HT1080 (cell line): ENCODE measurements at regions not wholly inside any gene's neighbourhood (a gene's known extent, or its start where the extent isn't known, plus 50 kb on each side); places are given as distances from the start of the nearest gene placed in this dataset.

Experiments
- DNase-seq: peaks from one replicate; pipeline ENCODE4 v3.0.0-alpha.2; 2015; ENCODE audit warnings: low read depth

GRCh38 chr6:131383421-131384411 lies 189.3 kb upstream of the ARG1 start:
- no peak for DNase-seq

DNA sequence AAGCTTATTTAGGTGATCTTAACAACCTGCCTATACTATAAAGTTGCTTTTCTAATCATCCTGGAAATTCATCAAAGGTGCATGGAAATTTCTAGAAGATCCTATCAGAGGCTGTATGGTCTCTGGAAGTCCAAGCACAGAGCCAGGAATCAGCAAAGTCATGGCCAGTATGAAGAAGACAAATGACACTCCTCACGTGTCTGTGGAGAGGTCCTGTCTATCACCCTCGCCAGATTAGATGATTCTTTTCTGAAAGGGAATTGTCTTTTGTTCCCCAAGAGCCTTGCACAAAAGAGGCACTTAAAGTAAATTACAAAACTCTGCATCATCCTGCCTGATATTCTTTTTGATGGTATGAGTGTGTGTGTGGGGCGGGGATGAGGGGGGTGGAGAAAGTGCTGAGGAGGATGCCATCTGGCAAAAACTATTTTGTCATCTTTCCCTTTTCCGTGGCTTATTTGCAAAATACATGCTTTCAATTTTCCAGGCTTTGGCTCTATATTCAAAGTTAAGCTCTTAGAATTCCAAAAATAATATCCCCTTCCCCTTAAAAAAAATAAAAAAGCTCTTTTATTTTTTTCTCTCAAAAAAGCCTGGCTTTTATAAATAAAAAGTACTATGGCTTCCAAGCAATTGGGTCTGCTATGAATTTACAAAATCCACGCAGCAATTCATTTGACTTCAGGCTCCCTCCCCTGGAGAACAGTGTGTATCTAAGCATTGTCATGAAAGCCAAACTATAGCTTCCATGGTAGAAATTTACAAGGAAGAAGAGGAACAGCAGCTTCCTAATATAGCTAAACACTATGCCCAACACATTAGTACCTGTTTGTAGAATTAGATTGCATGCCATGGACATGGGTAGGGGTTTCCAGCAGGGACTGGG lies 185.2 kb upstream of the ARG1 start:
- DNase-seq, result peak; percentile 13

GRCh38 chr6:131390322-131390721 lies 182.7 kb upstream of the ARG1 start:
- no peak for DNase-seq

GRCh38 chr6:131391116-131391515 lies 181.9 kb upstream of the ARG1 start:
- DNase-seq, result no peak

- DNase-seq, result no peak
These were observed 179.6 kb upstream of the ARG1 start for GRCh38 chr6:131393433-131393832.

- no peak for DNase-seq
These were observed 178.1 kb upstream of the ARG1 start for GRCh38 chr6:131394768-131395432.

GRCh38 chr6:131398176-131398575 lies 174.8 kb upstream of the ARG1 start:
- no peak for DNase-seq

DNA sequence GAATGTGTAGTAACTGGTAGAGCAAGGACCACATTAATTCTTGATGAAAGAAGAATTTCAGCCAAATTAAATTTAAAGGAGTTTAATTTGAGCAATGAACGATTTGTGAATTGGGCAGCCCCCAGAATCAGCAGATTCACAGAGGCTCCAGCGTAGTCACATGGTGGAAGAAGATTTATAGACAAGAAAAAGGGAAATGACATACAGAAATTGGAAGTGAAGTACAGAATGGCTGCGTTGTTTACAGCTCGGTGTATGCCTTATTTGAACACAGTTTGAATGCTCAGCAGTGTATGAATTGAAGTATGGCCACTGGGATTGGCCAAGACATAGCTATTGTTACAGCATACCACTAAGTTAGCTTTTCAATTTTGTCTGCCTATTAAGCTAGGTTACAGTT lies 173.6 kb upstream of the ARG1 start:
- DNase-seq, result no peak

DNA sequence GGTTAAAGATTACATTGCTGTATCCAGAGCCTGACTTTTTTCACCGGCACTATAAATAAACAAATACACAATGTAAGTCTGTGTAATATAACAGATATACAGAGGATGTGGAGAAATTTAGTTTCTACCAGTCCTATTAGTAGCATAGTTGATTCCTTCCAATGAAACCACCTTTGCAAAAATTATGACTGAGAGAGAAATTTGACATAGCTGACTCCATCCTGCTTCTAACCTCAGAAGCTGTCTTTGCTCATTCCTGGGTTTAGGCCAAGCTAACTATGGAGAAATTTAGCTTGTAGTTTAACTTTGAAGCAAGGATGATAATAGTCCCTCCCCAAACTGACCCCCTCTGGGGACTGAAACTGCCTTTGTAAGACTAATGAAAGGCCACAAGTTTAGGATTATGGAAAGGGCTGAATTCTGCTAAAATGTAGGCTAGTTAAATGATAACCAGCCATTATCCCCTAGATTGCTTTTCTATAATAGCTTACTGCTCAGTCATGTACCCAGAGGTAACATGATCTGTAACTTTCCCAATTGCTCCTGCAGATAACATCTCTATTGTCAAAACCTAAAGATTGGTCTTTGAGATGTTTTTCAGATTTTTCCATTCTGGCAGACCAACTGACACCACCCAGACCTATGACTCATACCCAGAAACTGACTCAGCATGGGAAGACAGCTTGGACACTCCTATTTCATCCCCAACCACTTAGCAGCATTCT lies 172.8 kb upstream of the ARG1 start:
- DNase-seq, result peak; percentile 95

GRCh38 chr6:131400779-131401496 lies 172.1 kb upstream of the ARG1 start:
- DNase-seq, result no peak

DNA sequence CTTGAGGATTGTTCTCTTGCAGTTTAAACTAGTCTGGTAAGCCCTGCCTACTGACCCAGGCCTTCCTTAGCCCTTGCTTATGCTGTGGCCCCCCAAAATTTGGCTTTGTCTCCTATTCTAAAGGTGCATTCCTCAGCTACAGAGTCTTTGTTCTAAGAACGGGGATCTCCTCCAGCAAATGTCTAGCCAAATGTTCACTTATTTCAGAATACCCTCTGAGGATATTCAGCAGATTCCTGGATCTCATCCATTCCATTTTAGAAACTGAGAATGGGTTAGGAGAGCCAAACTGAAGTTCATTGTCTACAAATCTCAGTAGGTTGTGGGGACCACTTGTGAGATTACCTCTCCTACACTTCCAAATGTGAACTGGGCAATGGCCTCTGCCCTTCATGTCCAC lies 164.2 kb upstream of the ARG1 start:
- no peak for DNase-seq

DNA sequence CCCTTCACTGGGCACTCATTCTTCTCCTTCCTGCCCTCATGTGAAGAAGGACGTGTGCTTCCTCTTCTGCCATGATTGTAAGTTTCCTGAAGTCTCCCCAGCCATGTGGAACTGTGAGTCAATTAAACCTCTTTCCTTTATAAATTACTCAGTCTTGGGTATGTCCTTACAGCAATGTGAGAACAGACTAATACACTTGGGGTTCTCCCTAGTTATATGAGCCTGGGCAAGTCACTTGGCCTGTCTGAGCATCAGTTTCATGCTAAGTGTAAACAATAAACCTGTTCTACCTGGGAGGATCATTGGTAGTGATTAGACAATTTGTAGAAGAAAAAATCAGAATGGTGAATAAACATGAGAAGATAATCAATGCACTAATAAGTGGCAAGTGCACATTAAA lies 162.2 kb upstream of the ARG1 start:
- DNase-seq, result no peak

GRCh38 chr6:131412960-131413830 lies 159.8 kb upstream of the ARG1 start:
- no peak for DNase-seq

GRCh38 chr6:131413831-131414191 lies 159.2 kb upstream of the ARG1 start:
- no peak for DNase-seq

GRCh38 chr6:131414956-131415355 lies 158.1 kb upstream of the ARG1 start:
- no peak for DNase-seq

DNA sequence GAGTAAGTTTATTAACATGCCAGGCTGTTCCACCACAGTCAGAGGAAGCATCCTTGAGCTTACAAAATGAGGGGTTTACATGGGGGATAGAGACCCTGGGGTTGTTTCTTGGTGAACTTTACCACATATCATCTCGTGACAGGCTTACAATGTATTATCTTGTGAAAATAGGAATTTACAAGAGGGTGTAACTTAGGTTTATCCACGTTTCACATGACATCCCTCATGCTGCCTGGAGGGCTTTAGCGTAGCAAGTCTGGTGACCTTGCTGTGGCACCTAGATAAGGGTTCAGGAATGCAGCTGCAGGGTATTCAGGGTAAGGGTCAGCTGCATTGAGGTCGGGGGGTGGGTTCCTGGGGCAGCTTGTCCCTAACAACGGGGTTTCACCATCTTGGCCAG lies 154.6 kb upstream of the ARG1 start:
- DNase-seq, result no peak

- DNase-seq, result no peak
These were observed 153.3 kb upstream of the ARG1 start for GRCh38 chr6:131419702-131420101.

DNA sequence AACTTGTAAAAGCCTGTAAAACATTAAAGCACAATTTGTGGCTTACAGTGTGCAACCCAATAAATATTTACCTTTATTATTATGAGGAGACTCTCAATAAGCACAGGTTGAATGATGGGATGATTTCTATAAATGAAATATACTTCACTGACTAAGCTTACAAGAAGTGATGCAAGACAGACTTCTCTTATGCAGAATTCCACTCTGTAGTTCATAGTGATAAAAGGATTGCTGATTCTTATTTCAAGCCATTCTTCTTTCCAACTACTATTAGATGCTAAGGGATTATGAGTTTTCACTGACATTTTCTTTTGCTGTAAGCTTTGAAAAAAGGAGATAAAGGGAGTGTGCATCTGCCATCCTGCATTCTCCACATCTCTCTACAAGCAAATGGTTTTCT lies 149.0 kb upstream of the ARG1 start:
- no peak for DNase-seq

GRCh38 chr6:131424475-131424874 lies 148.6 kb upstream of the ARG1 start:
- no peak for DNase-seq
